HepG2 (cell line): ENCODE measurements at regions not wholly inside any gene's neighbourhood (a gene's known extent, or its start where the extent isn't known, plus 50 kb on each side); places are given as distances from the start of the nearest gene placed in this dataset.

Experiments
- EED ChIP-seq: sonication (generic); formaldehyde crosslinking; IDR thresholded peaks from 2 replicates; pipeline ENCODE4 v1.5.0; 2020; ENCODE audit warnings: mild to moderate bottlenecking, missing genetic modification reagents
- EZH2 ChIP-seq: conservative IDR thresholded peaks from 2 replicates; pipeline ENCODE4 v1.6.1; 2012; ENCODE audit warnings: mild to moderate bottlenecking, low read depth, low read length, moderate library complexity
- FOSL2 ChIP-seq: sonication (generic); formaldehyde crosslinking; IDR thresholded peaks from 2 replicates; pipeline ENCODE4 v1.4.0; 2020; ENCODE audit warnings: missing genetic modification reagents
- MAZ ChIP-seq, 2 experiments: sonication (generic) in 1 of 2; formaldehyde crosslinking in 1 of 2; IDR thresholded peaks; 2 replicates each; pipeline versions ENCODE4 v1.5.0 to v1.6.1; 2012 to 2020; ENCODE audit warnings: low read depth in 2 of 2, mild to moderate bottlenecking in 2 of 2, borderline replicate concordance in 1 of 2, improper control_type of control experiment in 1 of 2, low read length in 1 of 2, missing genetic modification reagents in 1 of 2, moderate library complexity in 1 of 2
- NFATC3 ChIP-seq: sonication (generic); formaldehyde crosslinking; IDR thresholded peaks from 2 replicates; pipeline ENCODE4 v1.5.1; 2020; ENCODE audit warnings: mild to moderate bottlenecking, missing genetic modification reagents
- NPAS2 ChIP-seq: sonication (generic); formaldehyde crosslinking; IDR thresholded peaks from 2 replicates; pipeline ENCODE4 v1.8.0; 2022; ENCODE audit warnings: mild to moderate bottlenecking, missing genetic modification reagents, borderline replicate concordance
- POLR2A ChIP-seq, 2 experiments: IDR thresholded peaks; 2 replicates each; pipeline ENCODE4 v1.6.1; 2011; ENCODE audit warnings: low read depth in 2 of 2, low read length in 2 of 2, mild to moderate bottlenecking in 1 of 2, moderate library complexity in 1 of 2; ENCODE audit not compliant: insufficient read depth in 1 of 2
- POLR2AphosphoS5 ChIP-seq: IDR thresholded peaks from 2 replicates; pipeline ENCODE4 v1.6.1; 2012; ENCODE audit warnings: low read depth, low read length
- U2AF1 ChIP-seq: fragments of 200-400 bp; formaldehyde crosslinking; optimal IDR thresholded peaks from 2 replicates; pipeline ENCODE3; 2017; ENCODE audit warnings: mild to moderate bottlenecking, low read depth, low read length
- ZC3H4 ChIP-seq: sonication (generic); formaldehyde crosslinking; IDR thresholded peaks from 2 replicates; pipeline ENCODE4 v1.4.0; 2020; ENCODE audit warnings: missing genetic modification reagents, borderline replicate concordance
- ZNF143 ChIP-seq: sonication (generic); formaldehyde crosslinking; IDR thresholded peaks from 2 replicates; pipeline ENCODE4 v1.4.0; 2020; ENCODE audit warnings: missing genetic modification reagents
- ZNF883 ChIP-seq: sonication (generic); formaldehyde crosslinking; IDR thresholded peaks from 2 replicates; pipeline ENCODE4 v1.5.1; 2020; ENCODE audit warnings: mild to moderate bottlenecking, missing genetic modification reagents; ENCODE audit errors: not compliant biosample characterization
- TF ChIP-seq, protein P1 (sequence below): sonication (generic); formaldehyde crosslinking; IDR thresholded peaks from 2 replicates; pipeline ENCODE4 v1.8.1; 2023; ENCODE audit warnings: mild to moderate bottlenecking, inconsistent platforms, moderate library complexity, missing genetic modification reagents, borderline replicate concordance
- TF ChIP-seq, protein P2 (sequence below): sonication (generic); formaldehyde crosslinking; IDR thresholded peaks from 2 replicates; pipeline ENCODE4 v1.5.0; 2020; ENCODE audit warnings: mild to moderate bottlenecking, missing genetic modification reagents, moderate library complexity

DNA sequence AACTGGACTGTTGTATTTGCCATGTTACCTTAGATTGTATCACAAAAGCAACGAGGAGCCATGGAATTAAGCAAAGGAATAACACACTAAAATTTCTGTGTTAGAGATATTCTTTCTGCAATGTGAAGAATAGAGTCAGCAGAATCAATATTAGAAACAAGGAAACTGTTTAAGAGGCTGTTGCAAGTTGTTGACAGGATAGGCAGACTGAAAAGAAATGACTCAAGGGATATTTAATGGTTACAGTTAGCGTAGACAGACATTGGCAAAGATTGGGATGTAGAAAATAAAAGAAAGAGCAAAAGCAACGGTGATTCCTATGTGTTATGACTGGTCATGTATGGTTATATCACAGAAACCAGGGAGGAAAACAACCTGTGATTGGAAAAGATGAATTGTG is 299.0 kb upstream of the PPFIA2 start:
- TF ChIP-seq POLR2AphosphoS5 (no peak), U2AF1 (no peak), NFATC3 (CRISPR knock-in tag) (no peak), NPAS2 (CRISPR knock-in tag) (no peak), EED (CRISPR knock-in tag) (no peak), ZC3H4 (CRISPR knock-in tag) (no peak), FOSL2 (CRISPR knock-in tag) (no peak), ZNF883 (no peak), ZNF143 (CRISPR knock-in tag) (no peak), MAZ (IDR thresholded peaks at IDR 0.05; ENCODE audit: borderline replicate concordance, low read depth, low read length) (no peak), MAZ (CRISPR knock-in tag; IDR thresholded peaks at IDR 0.05; ENCODE audit: low read depth) (no peak), POLR2A (IDR thresholded peaks at IDR 0.05; ENCODE audit: insufficient read depth in 1 of 2, low read depth in 2 of 2, low read length in 2 of 2) (no peak), EZH2 (no peak)
- TF ChIP-seq, protein P1, sequence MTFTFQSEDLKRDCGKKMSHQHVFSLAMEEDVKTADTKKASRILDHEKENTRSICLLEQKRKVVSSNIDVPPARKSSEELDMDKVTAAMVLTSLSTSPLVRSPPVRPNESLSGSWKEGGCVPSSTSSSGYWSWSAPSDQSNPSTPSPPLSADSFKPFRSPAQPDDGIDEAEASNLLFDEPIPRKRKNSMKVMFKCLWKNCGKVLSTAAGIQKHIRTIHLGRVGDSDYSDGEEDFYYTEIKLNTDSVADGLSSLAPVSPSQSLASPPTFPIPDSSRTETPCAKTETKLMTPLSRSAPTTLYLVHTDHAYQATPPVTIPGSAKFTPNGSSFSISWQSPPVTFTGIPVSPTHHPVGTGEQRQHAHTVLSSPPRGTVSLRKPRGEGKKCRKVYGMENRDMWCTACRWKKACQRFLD (CRISPR knock-in tag): no peak
- TF ChIP-seq, protein P2, sequence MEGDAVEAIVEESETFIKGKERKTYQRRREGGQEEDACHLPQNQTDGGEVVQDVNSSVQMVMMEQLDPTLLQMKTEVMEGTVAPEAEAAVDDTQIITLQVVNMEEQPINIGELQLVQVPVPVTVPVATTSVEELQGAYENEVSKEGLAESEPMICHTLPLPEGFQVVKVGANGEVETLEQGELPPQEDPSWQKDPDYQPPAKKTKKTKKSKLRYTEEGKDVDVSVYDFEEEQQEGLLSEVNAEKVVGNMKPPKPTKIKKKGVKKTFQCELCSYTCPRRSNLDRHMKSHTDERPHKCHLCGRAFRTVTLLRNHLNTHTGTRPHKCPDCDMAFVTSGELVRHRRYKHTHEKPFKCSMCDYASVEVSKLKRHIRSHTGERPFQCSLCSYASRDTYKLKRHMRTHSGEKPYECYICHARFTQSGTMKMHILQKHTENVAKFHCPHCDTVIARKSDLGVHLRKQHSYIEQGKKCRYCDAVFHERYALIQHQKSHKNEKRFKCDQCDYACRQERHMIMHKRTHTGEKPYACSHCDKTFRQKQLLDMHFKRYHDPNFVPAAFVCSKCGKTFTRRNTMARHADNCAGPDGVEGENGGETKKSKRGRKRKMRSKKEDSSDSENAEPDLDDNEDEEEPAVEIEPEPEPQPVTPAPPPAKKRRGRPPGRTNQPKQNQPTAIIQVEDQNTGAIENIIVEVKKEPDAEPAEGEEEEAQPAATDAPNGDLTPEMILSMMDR: no peak
